Activated CD8-positive, alpha-beta T cell treated with anti-CD3 and anti-CD28 coated beads for 36 hours (primary cell): ENCODE measurements at regions not wholly inside any gene's neighbourhood (a gene's known extent, or its start where the extent isn't known, plus 50 kb on each side); places are given as distances from the start of the nearest gene placed in this dataset.
A peak's percentile ranks its signal among the peaks of the same experiment; 100 is the strongest.

Source experiments
- ATAC-seq: fragments of 200-7000 bp; cut with Tn5 transposase; one replicate; pipeline ENCODE4 v1.10.0; 2021; ENCODE audit warnings: mild to moderate bottlenecking, moderate library complexity
- CTCF ChIA-PET: fragments of 350-600 bp; sonication (Branson Sonifier 250); formaldehyde crosslinking; loops from one replicate; lab custom pipeline; 2021; ENCODE audit warnings: antibody characterized with exemption; lab: Charles Lee
- POLR2A ChIA-PET: fragments of 350-600 bp; sonication (Branson Sonifier 250); formaldehyde crosslinking; loops from one replicate; lab custom pipeline; 2021; ENCODE audit warnings: antibody characterized with exemption; lab: Charles Lee
- DNase-seq: peaks from one replicate; pipeline ENCODE4 v3.0.0-alpha.2; 2020
- H3K27ac Mint-ChIP-seq: one replicate; pipeline ENCODE4 v1.8.0; 2021; ENCODE audit warnings: mild to moderate bottlenecking, mixed read lengths
- H3K27me3 Mint-ChIP-seq: one replicate; pipeline ENCODE4 v1.8.0; 2021; ENCODE audit warnings: mixed read lengths
- H3K36me3 Mint-ChIP-seq: one replicate; pipeline ENCODE4 v1.8.0; 2021; ENCODE audit warnings: low read depth, mixed read lengths
- H3K4me1 Mint-ChIP-seq: one replicate; pipeline ENCODE4 v1.8.0; 2021; ENCODE audit warnings: low read depth, mixed read lengths
- H3K4me3 Mint-ChIP-seq: one replicate; pipeline ENCODE4 v1.8.0; 2021; ENCODE audit warnings: mild to moderate bottlenecking, moderate library complexity, mixed read lengths
- H3K9me3 Mint-ChIP-seq: one replicate; pipeline ENCODE4 v1.8.0; 2021; ENCODE audit warnings: mixed read lengths
- CTCF ChIP-seq: fragments of 200-600 bp; IDR thresholded peaks from one replicate; pipeline ENCODE4 v1.8.0; 2022; ENCODE audit warnings: antibody characterized with exemption, mild to moderate bottlenecking
- intact Hi-C: fragments of 100-400 bp; cut with micrococcal nuclease; formaldehyde crosslinking; loops from one replicate; pipeline ENCODE4 v1.10.0; 2022

GRCh38 chr5:142542078-142542477 lies 143.8 kb downstream of the FGF1 start:
- H3K4me3 Mint-ChIP-seq, result no peak overlapping the region
- peaks cover 6% of the 10 kb centered on the region for H3K4me1 Mint-ChIP-seq
- no peak overlapping the region for H3K27ac Mint-ChIP-seq
- POLR2A ChIA-PET, result no interaction called here
- no peak for DNase-seq
- ATAC-seq, result no peak
- H3K9me3 Mint-ChIP-seq, result peaks cover 3% of the 10 kb centered on the region
- intact Hi-C loops, result no loop called here
- H3K36me3 Mint-ChIP-seq, result no peaks in the 10 kb centered on the region
- TF ChIP-seq CTCF, result no peak
- peaks cover 7% of the 10 kb centered on the region for H3K27me3 Mint-ChIP-seq
- CTCF ChIA-PET, result no interaction called here

- Mint-ChIP-seq H3K27ac (no peak overlapping the region), H3K27me3 (peaks cover 7% of the 10 kb centered on the region), H3K4me1 (peaks cover 6% of the 10 kb centered on the region), H3K36me3 (no peaks in the 10 kb centered on the region), H3K9me3 (peaks cover 3% of the 10 kb centered on the region), H3K4me3 (no peak overlapping the region)
- DNase-seq, result no peak
- POLR2A ChIA-PET, result no interaction called here
- no peak for ATAC-seq
- CTCF ChIA-PET, result no interaction called here
- intact Hi-C loops, result no loop called here
- no peak for TF ChIP-seq CTCF
These were observed 144.9 kb downstream of the FGF1 start for GRCh38 chr5:142540922-142541422.

GRCh38 chr5:142539154-142539740 lies 146.6 kb downstream of the FGF1 start:
- POLR2A ChIA-PET, result interaction anchor here (1.5 kb wide), 1 partner anchor 206 kb away, joined by 4 read pairs; no protein-coding TSS in a partner anchor
- intact Hi-C loops, result no loop called here
- TF ChIP-seq CTCF, result no peak
- no peak for ATAC-seq
- H3K9me3 Mint-ChIP-seq, result peaks cover 10% of the 10 kb centered on the region
- CTCF ChIA-PET, result no interaction called here
- peaks cover 7% of the 10 kb centered on the region for H3K27me3 Mint-ChIP-seq
- H3K4me3 Mint-ChIP-seq, result no peak overlapping the region
- H3K27ac Mint-ChIP-seq, result no peak overlapping the region
- H3K4me1 Mint-ChIP-seq, result peaks cover 6% of the 10 kb centered on the region
- DNase-seq, result no peak
- no peaks in the 10 kb centered on the region for H3K36me3 Mint-ChIP-seq

- Mint-ChIP-seq H3K4me1 (peaks cover 6% of the 10 kb centered on the region), H3K36me3 (no peaks in the 10 kb centered on the region), H3K27me3 (peaks cover 7% of the 10 kb centered on the region), H3K4me3 (no peak overlapping the region), H3K27ac (no peak overlapping the region), H3K9me3 (peaks cover 11% of the 10 kb centered on the region)
- TF ChIP-seq CTCF, result no peak
- CTCF ChIA-PET, result no interaction called here
- intact Hi-C loops, result no loop called here
- POLR2A ChIA-PET, result no interaction called here
- DNase-seq (peak; percentile 26), ATAC-seq (peak; percentile 53)
These were observed 148.0 kb downstream of the FGF1 start for GRCh38 chr5:142537938-142538337.

- peaks cover 4% of the 10 kb centered on the region for H3K4me1 Mint-ChIP-seq
- intact Hi-C loops, result no loop called here
- H3K27me3 Mint-ChIP-seq, result no peaks in the 10 kb centered on the region
- ATAC-seq (no peak), DNase-seq (no peak)
- ChIA-PET CTCF (interaction anchor here (1.1 kb wide), 1 partner anchor 17 kb away, joined by 3 read pairs; no protein-coding TSS in a partner anchor), POLR2A (interaction anchor here (0.6 kb wide), 1 partner anchor 10 kb away, joined by 3 read pairs; no protein-coding TSS in a partner anchor)
- H3K4me3 Mint-ChIP-seq, result no peak overlapping the region
- H3K9me3 Mint-ChIP-seq, result peaks cover 11% of the 10 kb centered on the region
- no peak overlapping the region for H3K27ac Mint-ChIP-seq
- TF ChIP-seq CTCF, result no peak
- no peaks in the 10 kb centered on the region for H3K36me3 Mint-ChIP-seq
These were observed 153.1 kb downstream of the FGF1 start for GRCh38 chr5:142532781-142533176.
